ENCODE measurements at regions not wholly inside any gene's neighbourhood (a gene's known extent, or its start where the extent isn't known, plus 50 kb on each side); places are given as distances from the start of the nearest gene placed in this dataset.

DNA sequence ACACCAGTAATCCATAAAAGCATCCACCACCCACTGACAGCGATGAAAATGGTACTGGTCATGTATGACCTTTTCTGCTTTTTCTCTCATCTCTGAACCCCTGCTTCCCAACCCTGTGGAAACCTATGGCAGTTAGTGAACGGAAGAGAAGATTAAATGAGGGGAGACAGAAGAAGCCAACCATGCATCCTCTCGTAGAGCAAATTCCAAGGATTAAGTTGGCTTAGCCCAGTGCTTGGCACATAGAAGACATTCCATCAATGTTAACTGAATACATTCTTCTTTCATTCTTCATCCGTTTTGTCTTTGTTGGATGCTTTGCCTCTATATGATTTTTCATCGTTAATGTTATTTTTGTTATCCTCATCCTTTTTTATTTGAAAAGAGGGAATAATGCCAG lies 339.7 kb upstream of the FLRT2 start:
- TF ChIP-seq, protein P1, sequence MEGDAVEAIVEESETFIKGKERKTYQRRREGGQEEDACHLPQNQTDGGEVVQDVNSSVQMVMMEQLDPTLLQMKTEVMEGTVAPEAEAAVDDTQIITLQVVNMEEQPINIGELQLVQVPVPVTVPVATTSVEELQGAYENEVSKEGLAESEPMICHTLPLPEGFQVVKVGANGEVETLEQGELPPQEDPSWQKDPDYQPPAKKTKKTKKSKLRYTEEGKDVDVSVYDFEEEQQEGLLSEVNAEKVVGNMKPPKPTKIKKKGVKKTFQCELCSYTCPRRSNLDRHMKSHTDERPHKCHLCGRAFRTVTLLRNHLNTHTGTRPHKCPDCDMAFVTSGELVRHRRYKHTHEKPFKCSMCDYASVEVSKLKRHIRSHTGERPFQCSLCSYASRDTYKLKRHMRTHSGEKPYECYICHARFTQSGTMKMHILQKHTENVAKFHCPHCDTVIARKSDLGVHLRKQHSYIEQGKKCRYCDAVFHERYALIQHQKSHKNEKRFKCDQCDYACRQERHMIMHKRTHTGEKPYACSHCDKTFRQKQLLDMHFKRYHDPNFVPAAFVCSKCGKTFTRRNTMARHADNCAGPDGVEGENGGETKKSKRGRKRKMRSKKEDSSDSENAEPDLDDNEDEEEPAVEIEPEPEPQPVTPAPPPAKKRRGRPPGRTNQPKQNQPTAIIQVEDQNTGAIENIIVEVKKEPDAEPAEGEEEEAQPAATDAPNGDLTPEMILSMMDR (conservative IDR thresholded peaks at IDR 0.05): no peak
- DNase-seq (ENCODE audit: low read depth, low spot score): no peak
- Mint-ChIP-seq H3K9me3 (no peaks in the 10 kb centered on the region), H3K36me3 (ENCODE audit: low read depth) (no peaks in the 10 kb centered on the region), H3K4me1 (no peaks in the 10 kb centered on the region), H3K4me3 (no peak overlapping the region), H3K27ac (ENCODE audit: unreplicated experiment) (no peak overlapping the region), H3K27me3 (ENCODE audit: low read depth) (no peaks in the 10 kb centered on the region)

DNA sequence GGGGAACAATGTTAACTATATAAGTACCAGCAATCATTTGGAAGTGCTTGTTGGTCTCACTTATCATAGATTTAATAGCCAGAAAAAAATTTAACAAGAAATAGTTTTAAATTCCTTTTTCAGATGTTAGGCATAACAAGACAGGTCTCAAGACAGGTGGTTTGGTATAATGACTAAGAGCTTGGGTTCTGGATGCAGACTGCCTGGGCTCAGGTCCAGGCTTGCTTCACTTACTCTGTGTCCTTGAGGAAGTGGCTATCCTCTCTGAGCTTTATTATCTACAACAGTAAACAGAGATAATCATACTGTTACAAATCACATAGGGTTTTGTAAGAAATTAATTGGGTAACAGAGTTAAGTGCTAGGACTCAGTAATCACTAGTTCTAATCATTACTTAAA lies 338.0 kb upstream of the FLRT2 start:
- no peak overlapping the region for H3K27ac Mint-ChIP-seq (ENCODE audit: unreplicated experiment)
- no peaks in the 10 kb centered on the region for H3K27me3 Mint-ChIP-seq (ENCODE audit: low read depth)
- DNase-seq (ENCODE audit: low read depth, low spot score): no peak

DNA sequence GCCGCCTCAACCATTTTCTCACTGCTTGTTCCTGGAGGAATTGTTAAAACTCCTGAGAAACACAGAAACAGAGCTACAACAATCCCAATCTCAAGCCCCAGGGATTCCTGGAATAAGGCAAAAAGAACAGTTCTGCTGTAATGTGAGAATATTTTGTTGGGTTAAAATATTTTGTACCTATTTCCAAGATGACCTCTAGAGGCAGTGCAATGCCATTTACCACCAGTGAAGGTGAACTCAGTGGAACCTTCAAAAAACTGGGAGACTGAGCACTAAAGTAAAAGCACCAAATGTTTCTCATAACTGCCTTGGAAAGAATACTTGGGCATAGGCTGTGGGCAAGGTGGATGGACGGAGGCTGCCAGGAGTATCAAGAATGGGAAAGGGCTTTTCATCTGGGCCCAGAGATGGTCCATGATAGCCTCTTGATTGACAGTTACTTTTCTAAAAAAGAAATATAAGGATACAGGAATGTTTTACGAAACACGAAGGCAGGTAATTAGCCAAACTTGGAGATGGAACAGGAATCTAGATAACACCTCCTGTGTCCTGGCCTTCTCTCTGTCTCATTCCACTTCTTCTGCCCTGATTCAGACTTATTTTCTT lies 334.0 kb upstream of the FLRT2 start:
- no peak for DNase-seq (ENCODE audit: low read depth, low spot score)
- no peak overlapping the region for H3K27ac Mint-ChIP-seq (ENCODE audit: unreplicated experiment)
- H3K27me3 Mint-ChIP-seq (ENCODE audit: low read depth): no peaks in the 10 kb centered on the region
- H3K4me1 Mint-ChIP-seq: no peaks in the 10 kb centered on the region
- H3K36me3 Mint-ChIP-seq (ENCODE audit: low read depth): no peaks in the 10 kb centered on the region
- no peak overlapping the region for H3K4me3 Mint-ChIP-seq
- TF ChIP-seq, protein P1 (conservative IDR thresholded peaks at IDR 0.05): peak; percentile 67
- no peaks in the 10 kb centered on the region for H3K9me3 Mint-ChIP-seq

More for the DNA sequence above, 338.0 kb upstream of the FLRT2 start:
- H3K4me1 Mint-ChIP-seq: no peaks in the 10 kb centered on the region
- H3K9me3 Mint-ChIP-seq: no peaks in the 10 kb centered on the region
- H3K36me3 Mint-ChIP-seq (ENCODE audit: low read depth): no peaks in the 10 kb centered on the region
- no peak overlapping the region for H3K4me3 Mint-ChIP-seq
- TF ChIP-seq, protein P1 (conservative IDR thresholded peaks at IDR 0.05): no peak

DNA sequence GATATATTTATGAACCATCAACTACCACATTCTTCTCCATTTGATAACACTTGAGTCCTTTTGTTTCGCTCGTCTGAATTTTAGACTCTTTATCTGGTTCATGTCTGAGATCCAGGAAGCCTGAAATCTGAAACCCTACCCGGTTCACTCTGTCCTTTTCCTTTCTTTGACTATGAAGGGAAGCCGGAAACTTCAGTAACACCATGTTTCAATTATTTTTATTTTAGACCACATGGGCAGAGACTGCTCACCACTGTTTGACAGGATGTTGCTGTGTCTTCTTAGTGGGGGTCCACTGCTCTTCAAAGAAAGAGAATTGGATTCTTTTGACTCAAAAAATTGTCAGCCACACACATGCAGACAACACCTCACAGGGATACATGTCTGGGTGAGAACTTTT lies 331.9 kb upstream of the FLRT2 start:
- H3K4me3 Mint-ChIP-seq: no peak overlapping the region
- no peaks in the 10 kb centered on the region for H3K27me3 Mint-ChIP-seq (ENCODE audit: low read depth)
- TF ChIP-seq, protein P1 (conservative IDR thresholded peaks at IDR 0.05): no peak
- no peaks in the 10 kb centered on the region for H3K36me3 Mint-ChIP-seq (ENCODE audit: low read depth)
- H3K4me1 Mint-ChIP-seq: no peaks in the 10 kb centered on the region
- DNase-seq (ENCODE audit: low read depth, low spot score): no peak
- H3K9me3 Mint-ChIP-seq: no peaks in the 10 kb centered on the region
- H3K27ac Mint-ChIP-seq (ENCODE audit: unreplicated experiment): no peak overlapping the region

DNA sequence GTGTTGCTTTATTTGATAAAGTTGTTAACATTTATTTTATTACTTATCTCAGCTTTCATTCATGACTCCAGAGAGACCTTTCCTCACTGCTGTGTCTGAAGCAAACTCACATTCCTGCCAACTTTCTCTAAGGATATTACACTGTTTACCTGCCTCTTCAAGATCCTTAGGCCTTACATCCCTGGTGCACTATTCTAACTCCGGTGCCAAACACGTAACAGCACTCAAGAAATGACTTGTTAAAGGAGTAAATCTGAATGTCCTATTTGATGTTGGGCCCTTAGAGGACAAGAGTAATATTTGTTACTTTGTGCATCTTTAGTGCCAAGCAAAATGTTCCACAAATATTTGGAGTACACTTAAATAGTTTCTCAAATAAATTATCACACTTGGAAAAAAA lies 324.1 kb upstream of the FLRT2 start:
- H3K9me3 Mint-ChIP-seq: no peaks in the 10 kb centered on the region
- H3K4me3 Mint-ChIP-seq: no peak overlapping the region
- no peaks in the 10 kb centered on the region for H3K4me1 Mint-ChIP-seq
- DNase-seq (ENCODE audit: low read depth, low spot score): no peak
- H3K36me3 Mint-ChIP-seq (ENCODE audit: low read depth): no peaks in the 10 kb centered on the region
- H3K27ac Mint-ChIP-seq (ENCODE audit: unreplicated experiment): no peak overlapping the region
- no peaks in the 10 kb centered on the region for H3K27me3 Mint-ChIP-seq (ENCODE audit: low read depth)
- TF ChIP-seq, protein P1 (conservative IDR thresholded peaks at IDR 0.05): no peak
